T-helper 1 cell treated with Interleukin-12 subunit alpha and Interleukin-12 subunit beta and Interleukin-4 antibody, amounts not matched to agents 30 ng/mL and 1 ng/mL, for 36 hours (primary cell): ENCODE measurements at regions not wholly inside any gene's neighbourhood (a gene's known extent, or its start where the extent isn't known, plus 50 kb on each side); places are given as distances from the start of the nearest gene placed in this dataset.

Experiments used
- intact Hi-C: fragments of 100-400 bp; cut with micrococcal nuclease; formaldehyde crosslinking; loops from one replicate; pipeline ENCODE4 v1.15.1; 2024

DNA sequence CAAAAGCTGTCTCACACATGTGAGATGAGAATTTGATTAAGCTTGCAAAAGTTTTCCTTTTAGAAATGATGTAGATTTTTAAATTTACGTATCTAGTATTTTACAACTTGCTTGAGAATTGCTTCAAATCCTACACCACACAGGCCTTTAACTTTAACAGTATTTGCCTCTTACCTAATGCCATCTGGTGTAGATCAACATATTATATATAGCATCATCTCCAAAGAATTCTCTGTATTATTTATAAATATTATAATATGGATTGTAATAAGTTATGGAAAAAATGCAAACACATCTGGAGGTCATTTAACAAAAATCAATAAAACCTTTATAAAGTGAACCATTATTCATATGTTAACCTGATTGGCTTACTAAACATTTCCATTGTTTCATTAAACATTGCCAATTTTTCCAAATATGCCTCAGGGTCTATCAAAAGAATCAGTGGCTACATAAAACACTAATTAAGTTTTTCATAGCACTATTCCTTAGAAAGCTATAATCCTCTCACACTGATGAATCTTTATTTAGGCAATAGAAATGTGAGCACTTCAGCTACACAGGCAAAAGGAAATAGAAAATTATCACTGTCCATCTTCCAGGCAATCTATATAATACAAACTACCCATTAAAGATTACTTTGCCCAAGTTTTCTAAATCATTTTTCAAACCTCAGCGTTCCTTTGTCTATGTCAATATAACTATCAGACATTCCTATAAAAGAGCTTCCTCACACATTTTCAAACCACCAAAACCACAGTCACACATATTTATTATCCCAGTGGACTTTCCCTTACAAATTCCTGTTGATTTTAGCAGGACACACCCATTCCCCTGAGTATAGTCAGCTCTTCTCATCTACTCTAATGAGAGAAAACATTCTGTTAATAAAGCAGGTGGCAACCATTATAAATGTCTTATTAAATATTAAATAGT lies 83.5 kb upstream of the INTU start:
- intact Hi-C loops, result no loop called here

DNA sequence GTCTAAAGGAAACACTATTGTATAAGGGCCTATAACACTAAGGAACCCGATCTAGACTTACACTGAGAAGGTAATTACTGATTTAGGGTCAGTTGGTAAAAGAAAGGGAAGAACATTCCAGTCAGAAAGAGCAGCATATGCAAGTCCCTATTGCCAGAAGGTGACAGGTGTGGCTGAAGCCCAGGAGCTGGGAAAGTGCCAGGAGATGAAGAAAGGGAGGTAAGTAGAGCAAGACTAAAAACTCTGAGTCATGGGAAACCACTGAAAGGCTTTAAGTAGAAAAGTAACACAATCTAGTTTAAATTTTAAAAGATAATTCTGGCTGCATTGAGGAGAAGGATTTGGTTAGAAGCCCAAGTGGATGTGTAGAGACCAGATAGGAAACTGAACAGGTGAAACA lies 77.7 kb upstream of the INTU start:
- intact Hi-C loops, result no loop called here

DNA sequence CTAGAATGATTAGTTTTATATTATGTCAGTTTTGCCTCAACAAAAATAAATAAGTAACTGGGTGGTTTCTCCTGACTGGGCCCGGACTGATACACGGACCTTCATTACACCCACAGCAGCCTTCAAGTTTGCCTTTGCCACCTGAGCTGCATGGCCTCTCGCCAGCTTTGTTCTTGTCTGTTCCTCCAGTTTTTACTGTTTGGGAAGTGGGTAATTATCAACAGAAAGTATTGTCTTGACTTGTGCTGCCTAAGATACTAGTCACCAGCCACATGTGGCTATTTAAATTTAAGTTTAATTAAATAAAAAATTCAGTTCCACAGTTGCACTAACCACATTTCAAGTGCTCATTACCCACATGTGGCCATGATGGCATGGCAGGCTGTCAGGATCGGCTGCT lies 74.7 kb upstream of the INTU start:
- intact Hi-C loops, result no loop called here

DNA sequence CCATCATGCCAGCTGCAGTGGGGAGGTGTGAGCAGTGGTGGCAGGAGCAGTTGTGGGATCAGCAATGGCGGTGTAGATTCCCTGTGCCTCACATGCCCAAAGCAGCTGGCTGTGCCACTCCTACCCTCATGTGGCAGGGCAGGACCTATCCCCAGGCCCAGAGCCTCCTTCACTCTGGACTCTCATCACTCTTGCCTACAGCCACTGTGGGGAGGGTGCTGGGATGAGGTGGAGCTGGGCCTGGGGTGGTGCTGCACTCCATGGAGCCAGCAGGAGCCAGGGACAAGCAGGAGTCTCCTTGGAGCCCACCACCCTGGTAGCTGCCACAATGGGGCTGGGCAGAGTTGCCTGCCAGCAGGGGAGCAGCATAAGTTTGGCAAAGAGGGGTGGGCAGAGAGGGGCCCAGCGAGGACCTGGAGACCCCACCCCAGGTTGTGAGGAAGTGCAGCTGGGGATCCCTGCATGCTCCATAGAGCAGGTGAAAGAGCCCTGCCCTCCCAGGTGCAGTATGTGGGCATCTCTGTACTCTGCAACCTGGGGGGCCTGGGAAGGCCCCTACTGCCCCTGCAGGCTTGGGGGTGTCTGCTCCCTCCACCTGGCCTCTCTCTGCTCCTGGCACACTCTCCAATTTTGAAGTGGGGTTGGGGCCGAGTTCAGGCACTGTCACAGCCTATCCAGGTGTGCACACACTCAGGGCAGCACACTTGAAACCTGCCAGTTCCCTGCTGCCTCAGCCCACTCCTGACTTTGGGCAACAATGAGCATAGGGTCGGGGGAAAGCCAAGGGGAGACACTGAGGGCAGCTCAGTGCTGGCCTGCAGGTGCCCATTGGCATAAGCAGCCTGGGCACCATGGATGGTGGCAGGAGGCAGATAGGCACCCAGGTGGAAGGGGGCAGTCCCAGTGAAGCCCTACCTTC lies 74.0 kb upstream of the INTU start:
- intact Hi-C loops, result no loop called here

DNA sequence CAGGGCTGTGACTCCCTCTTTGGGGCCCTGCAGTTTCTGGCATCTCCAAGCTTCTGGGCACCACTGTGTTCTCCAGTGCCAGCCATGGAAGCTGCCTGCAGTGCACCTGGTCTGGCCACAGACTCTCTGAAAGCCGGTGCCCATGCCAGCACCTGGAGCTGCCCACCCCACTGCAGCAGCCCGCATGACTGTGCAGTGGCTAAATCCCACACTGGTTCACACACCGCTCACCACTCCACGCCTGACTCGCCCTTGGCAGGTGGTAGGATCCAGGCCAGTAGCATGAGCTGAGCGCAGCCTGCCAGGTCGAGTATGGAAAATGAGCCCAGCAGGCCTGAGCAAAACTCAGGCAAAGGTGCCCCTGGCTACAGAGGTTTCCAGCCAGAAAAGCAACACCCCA lies 72.8 kb upstream of the INTU start:
- intact Hi-C loops, result no loop called here

DNA sequence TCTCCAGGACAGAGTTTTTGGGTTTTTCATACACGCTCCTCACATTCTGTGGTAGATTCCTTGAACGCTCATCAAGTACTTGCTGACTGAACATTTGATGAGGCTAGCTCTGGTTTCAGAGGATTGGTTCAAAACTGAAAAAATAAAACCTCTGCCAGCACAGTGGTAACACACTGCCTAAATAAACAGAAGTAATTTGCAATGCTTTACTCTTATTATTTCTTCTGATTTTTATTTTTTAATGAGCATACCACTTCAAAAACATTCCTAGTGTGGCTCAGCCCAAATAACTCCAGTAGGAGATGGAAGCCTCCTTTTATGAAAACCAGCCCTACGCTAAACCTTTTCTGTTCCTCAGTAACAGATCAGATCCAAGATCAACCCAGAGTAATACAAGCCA lies 72.0 kb upstream of the INTU start:
- intact Hi-C loops, result no loop called here

DNA sequence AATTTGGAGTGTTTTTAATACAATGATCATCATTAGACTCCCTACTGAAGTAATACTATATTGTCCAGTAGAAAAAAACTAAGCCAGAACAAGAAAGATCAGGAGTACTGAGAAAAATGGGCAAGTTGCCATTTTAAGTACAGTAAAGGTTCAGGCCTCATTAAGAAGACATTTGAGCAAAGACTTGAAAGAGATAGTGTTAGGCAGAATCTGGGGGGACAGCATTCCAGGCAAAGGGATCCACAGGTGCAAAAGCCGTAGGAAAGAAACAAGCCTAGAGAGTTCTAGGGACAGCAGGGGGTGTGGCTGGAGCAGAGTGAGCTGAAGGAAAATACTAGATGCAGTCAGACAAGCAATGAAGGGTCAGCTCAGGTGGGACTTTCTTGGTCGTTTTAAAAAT lies 58.1 kb upstream of the INTU start:
- intact Hi-C loops, result no loop called here

DNA sequence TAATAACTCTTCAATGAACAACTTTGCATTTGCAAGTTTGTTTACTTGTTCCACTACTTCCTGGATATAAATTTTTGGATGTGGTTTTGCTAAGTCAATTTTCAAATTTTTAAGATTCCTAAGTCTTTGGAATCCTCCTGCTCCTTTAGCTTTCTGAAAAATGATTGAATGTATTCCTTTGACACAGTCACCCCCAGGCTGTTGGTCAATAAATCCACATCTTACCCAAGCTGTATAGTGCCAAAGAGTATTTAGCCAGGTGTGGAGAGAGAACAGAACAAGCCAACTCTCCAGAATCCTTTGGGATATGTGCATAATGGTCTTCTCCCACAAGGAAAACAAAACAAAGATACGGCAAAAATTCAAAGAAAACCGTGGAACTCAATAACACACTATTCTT lies 56.9 kb upstream of the INTU start:
- intact Hi-C loops, result no loop called here

DNA sequence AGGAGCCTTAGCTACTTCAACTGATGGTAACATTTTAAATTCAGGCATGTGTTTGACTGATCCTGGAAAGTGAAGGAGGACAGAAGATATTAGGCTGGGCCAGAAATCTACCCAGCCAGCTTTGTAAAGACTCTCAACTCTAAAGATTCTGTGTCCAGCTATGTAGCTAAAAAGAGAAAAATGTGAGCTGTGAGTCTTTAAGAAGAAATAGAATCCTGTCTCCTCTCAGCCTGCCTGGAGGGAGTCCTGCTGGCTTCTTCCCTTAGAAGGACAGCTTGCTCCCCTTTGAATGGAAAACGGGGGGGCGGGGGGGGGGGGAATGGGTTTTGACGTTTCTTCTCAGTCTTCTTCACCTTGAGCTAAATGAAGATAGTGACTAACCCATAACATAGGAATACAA lies 54.3 kb upstream of the INTU start:
- intact Hi-C loops, result no loop called here

DNA sequence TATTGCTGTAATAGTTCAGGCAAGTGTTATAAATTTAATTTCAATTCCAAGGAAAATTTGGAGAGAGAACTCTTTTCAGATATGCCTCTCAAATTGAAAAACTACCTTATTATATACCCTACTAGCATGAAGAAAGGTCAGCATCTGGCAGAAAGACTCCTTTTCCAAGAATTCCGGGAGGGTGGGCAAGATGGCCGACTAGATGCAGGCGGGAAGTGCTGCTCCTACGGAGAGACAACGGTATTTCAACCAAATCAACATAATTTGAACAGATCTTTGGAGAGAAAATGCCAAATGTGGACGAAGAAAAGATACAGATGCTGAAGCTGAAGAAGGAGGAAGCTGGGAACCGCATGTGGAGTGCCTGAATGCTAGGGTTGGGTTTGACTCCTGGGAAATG lies 53.8 kb upstream of the INTU start:
- intact Hi-C loops, result no loop called here

DNA sequence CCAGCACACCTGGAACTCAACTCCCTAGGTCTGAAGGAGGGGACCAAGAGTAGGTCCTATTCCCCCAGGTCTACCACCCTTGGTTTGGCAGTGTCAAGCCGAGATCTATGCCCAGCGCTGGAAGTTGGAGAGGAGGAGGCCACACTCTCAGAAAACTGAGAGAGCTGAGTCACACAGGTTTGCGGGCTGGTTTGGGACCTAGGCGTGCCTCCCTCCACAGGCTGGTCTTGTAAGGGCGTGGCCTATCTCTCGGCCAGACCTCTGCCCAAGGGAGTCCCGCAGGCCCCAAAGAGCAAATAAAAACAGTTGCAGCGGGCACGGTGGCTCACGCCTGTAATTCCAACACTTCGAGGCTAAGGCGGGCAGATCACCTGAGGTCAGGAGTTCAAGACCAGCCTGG lies 52.9 kb upstream of the INTU start:
- intact Hi-C loops, result no loop called here

DNA sequence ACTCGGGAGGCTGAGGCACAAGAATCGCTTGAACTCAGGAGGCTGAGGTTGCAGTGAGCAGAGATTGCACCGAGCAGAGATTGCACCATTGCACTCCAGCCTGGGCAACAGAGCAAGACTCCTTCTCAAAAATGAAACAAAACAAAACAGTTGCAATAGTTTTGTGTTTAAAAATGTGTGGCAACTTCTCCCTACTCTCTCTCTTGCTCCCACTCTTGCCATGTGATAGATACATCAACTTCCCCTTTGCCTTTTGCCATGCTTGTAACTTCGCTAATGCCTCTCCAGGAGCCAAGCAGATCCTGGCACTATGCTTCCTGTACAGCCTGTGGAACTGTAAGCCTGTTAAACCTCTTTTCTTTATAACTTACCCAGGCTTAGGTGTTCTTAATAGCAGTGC lies 52.5 kb upstream of the INTU start:
- intact Hi-C loops, result no loop called here

DNA sequence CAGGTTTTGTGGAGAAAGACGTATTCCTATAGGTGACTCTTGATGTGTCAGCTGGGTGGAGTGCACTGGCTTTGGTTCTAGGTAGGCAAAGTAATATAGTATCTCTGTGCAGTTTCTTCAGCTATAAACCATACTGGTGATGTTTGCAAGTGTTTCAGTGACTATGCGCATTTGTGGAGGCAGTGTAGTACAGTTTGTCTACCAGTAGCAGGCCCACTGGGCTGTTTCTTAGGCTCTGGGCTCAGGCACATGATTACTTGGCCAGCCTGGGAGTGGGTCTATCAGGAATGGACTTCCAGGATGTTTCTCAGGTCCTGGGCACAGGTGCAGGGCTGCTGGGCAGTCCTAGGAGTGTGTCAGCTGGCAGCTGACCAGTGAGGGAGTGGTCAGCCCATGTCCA lies 51.9 kb upstream of the INTU start:
- intact Hi-C loops, result no loop called here
